ENCODE measurements at regions not wholly inside any gene's neighbourhood (a gene's known extent, or its start where the extent isn't known, plus 50 kb on each side); places are given as distances from the start of the nearest gene placed in this dataset.

DNA sequence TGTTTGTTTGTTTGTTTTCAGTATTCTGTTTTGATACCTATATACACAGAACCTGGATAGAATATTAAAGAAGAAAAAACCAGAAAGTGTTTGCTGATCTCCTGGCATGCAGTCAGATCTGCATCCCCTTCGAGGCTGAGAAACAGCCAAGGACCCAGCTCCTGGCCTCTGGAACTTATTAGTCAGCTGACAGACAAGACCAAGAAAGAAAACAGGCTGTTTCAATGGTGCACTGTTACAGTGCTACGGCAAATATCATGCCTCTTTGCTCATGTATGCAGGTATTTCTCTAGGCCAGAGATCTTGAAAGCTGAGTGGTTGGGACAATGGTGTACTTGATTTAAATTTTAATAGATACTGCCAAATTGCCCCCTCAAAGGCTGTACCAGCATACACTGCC lies 95.0 kb downstream of the C5orf15 start:
- no peak for DNase-seq (ENCODE audit: insufficient read length, low spot score)
- TF ChIP-seq POU2F2 (IDR thresholded peaks at IDR 0.05; ENCODE audit: low read depth, low read length) = no peak
- TF ChIP-seq POLR2AphosphoS5 (IDR thresholded peaks at IDR 0.05; ENCODE audit: low read depth, low read length) = no peak
- TF ChIP-seq TAF1 (IDR thresholded peaks at IDR 0.05; ENCODE audit: low read depth, low read length) = no peak
- TF ChIP-seq PAX5 (IDR thresholded peaks at IDR 0.05; ENCODE audit: insufficient read depth, low read length, severe bottlenecking) = no peak
- no peak for TF ChIP-seq SPI1 (IDR thresholded peaks at IDR 0.05; ENCODE audit: low read depth, low read length)
- TF ChIP-seq POLR2A (IDR thresholded peaks at IDR 0.05; ENCODE audit: low read depth, low read length) = no peak
- no peak for FAIRE-seq

DNA sequence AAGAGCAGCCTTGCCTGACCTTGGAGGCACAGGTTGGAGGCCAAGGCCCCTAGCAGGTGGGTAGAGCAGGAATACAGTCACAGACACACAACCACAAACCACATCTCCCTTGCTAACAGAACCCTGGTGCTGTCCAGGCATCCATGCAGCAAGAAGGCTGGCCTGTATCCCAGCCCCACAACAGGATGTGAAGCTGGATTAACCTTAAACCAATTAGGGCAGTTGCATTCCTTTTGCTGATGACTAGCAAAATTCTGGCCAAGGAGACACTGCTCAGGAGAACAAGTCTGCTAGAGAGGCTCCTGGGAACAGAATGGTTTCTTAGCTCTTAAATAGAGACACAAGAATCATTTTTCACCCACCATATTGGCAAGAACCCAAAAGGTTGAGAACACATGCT lies 97.8 kb downstream of the C5orf15 start:
- TF ChIP-seq TAF1 (IDR thresholded peaks at IDR 0.05; ENCODE audit: low read depth, low read length) (no peak), POU2F2 (IDR thresholded peaks at IDR 0.05; ENCODE audit: low read depth, low read length) (no peak), SPI1 (IDR thresholded peaks at IDR 0.05; ENCODE audit: low read depth, low read length) (no peak), POLR2A (IDR thresholded peaks at IDR 0.05; ENCODE audit: low read depth, low read length) (no peak), POLR2AphosphoS5 (IDR thresholded peaks at IDR 0.05; ENCODE audit: low read depth, low read length) (no peak)
- FAIRE-seq (no peak), DNase-seq (ENCODE audit: insufficient read length, low spot score) (no peak)

DNA sequence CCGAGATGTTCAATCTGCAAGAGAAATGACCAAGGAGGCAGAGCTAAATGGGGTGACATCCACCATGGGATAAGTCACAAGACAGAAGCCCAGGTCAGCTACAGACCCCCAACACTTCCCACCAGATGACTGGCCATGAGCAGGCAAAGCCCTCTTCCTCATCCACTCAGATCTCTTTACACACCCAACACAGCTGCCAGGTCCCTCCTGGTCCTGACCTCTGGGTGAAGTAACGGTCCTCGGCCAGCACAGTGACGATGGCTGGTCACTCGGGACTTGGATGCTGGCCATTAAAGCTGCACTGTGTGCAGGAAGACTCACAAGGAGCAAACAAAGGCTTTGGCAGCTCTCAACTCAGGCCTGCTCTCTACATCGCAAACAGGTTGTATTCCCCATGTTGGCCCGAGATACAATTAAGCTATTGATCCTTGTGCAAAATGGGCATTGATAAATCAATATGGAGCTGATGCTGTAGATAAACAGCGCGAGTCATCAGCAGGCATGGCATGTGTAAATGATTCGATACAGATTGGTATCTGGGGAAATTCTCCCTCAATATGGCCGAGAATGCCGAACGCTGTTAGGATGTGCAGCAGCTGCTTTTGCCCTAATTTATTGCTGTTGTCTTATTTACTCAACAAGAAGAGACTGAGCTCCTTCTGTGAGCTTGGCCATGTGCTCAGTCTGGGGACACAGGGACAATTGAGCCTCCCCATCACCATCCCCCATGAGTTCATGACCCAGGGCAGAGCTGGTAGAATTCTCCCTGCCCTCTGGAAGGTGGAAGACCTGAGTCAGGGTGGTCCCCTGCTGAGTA lies 98.7 kb downstream of the C5orf15 start:
- DNase-seq (ENCODE audit: insufficient read length, low spot score) (no peak), FAIRE-seq (no peak)

DNA sequence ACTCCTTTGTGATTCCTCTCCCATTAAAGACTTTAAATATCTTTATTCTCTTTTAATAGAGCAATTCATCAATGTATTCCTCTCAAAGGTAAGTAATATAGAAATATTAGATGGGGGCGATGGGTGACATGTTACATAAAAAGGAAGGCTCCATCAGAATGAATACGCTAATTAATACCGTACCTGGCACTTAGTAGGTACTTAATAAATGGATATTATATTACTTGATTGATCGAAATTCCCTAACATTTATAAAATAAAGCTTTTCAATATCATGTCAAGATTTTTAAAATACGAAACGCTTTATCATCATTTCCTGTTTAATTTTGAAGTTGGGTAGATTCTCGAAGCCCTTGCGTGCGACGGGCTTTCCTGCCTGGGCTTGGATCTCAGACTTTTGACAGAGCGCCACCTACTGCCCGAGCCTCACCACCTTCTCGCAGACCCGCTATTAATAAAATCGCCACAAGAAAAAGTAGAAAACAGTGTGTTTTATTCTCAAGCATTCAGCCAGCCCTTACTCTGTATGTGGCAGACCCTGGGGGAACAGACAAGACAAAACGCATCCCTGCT lies 99.4 kb downstream of the C5orf15 start:
- TF ChIP-seq PAX5 (IDR thresholded peaks at IDR 0.05; ENCODE audit: insufficient read depth, low read length, severe bottlenecking) = no peak
- TF ChIP-seq POU2F2 (IDR thresholded peaks at IDR 0.05; ENCODE audit: low read depth, low read length) = no peak
- TF ChIP-seq POLR2A (IDR thresholded peaks at IDR 0.05; ENCODE audit: low read depth, low read length) = no peak
- no peak for TF ChIP-seq POLR2AphosphoS5 (IDR thresholded peaks at IDR 0.05; ENCODE audit: low read depth, low read length)
- no peak for TF ChIP-seq TAF1 (IDR thresholded peaks at IDR 0.05; ENCODE audit: low read depth, low read length)
- TF ChIP-seq SPI1 (IDR thresholded peaks at IDR 0.05; ENCODE audit: low read depth, low read length) = no peak
- DNase-seq (ENCODE audit: insufficient read length, low spot score) = peak; percentile 56
- peak; percentile 82 for FAIRE-seq

More for the DNA sequence above, 98.7 kb downstream of the C5orf15 start:
- TF ChIP-seq POU2F2 (IDR thresholded peaks at IDR 0.05; ENCODE audit: low read depth, low read length) (no peak), TAF1 (IDR thresholded peaks at IDR 0.05; ENCODE audit: low read depth, low read length) (no peak), PAX5 (IDR thresholded peaks at IDR 0.05; ENCODE audit: insufficient read depth, low read length, severe bottlenecking) (no peak), SPI1 (IDR thresholded peaks at IDR 0.05; ENCODE audit: low read depth, low read length) (no peak), POLR2A (IDR thresholded peaks at IDR 0.05; ENCODE audit: low read depth, low read length) (no peak), POLR2AphosphoS5 (IDR thresholded peaks at IDR 0.05; ENCODE audit: low read depth, low read length) (no peak)

DNA sequence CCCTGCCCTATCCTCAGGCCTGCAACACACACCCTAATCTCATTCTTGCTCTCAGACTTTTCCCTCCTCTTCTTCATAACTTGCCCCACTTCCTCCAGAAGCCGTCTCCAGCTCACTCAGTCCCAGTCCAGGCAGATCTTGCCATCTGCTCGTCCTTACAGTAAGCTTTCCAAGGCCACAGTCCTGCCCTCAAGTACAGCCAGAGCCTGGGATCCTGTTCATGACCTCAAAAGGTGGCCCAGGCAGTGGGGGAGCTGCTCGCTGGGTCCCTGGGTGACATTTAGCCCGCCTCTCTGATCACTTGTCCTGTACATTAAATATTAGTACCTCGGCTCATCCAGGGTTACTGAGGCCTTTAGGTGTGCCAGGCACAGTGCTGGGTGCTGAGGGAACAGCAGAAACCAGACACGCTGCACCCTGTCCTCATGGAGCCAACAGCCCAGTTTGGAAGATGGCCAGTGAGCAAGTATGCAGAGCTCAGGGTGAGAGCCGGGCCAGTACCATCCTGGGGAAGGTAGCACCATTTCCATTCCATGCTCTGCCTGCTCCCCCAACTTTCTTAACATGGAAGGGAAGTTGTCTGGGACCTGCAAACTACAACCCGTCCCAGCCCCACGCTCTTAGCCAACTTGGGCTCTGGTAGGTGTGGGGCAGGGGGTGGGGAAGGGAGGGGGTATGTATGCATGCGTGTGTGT lies 100.4 kb downstream of the C5orf15 start:
- TF ChIP-seq PAX5 (IDR thresholded peaks at IDR 0.05; ENCODE audit: insufficient read depth, low read length, severe bottlenecking) (no peak), POLR2A (IDR thresholded peaks at IDR 0.05; ENCODE audit: low read depth, low read length) (no peak), POLR2AphosphoS5 (IDR thresholded peaks at IDR 0.05; ENCODE audit: low read depth, low read length) (no peak), POU2F2 (IDR thresholded peaks at IDR 0.05; ENCODE audit: low read depth, low read length) (no peak), SPI1 (IDR thresholded peaks at IDR 0.05; ENCODE audit: low read depth, low read length) (no peak), TAF1 (IDR thresholded peaks at IDR 0.05; ENCODE audit: low read depth, low read length) (no peak)
- FAIRE-seq = no peak

DNA sequence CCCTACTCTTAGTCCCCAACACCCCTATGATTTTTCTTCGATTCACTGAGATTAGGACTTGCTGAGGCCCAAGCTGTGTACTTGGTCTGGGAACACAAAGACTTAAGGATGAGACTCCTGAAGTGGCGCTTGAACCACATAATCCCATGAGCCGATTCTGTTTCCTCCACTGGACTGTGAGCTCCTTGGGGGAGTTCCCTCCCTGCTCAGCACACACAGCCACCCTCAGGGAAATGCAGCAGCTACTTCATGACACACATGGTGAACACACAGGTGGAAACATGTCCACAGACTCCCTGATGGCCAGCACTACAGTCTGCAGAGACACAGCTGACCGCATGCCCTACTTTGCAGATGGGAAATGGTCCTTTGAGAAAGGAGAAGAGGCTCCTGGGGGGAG lies 101.1 kb downstream of the C5orf15 start:
- FAIRE-seq (no peak), DNase-seq (ENCODE audit: insufficient read length, low spot score) (no peak)
- no peak for TF ChIP-seq POU2F2 (IDR thresholded peaks at IDR 0.05; ENCODE audit: low read depth, low read length)
- no peak for TF ChIP-seq TAF1 (IDR thresholded peaks at IDR 0.05; ENCODE audit: low read depth, low read length)
- TF ChIP-seq POLR2A (IDR thresholded peaks at IDR 0.05; ENCODE audit: low read depth, low read length) = no peak
- TF ChIP-seq SPI1 (IDR thresholded peaks at IDR 0.05; ENCODE audit: low read depth, low read length) = no peak
- no peak for TF ChIP-seq POLR2AphosphoS5 (IDR thresholded peaks at IDR 0.05; ENCODE audit: low read depth, low read length)
- TF ChIP-seq PAX5 (IDR thresholded peaks at IDR 0.05; ENCODE audit: insufficient read depth, low read length, severe bottlenecking) = no peak

More for the DNA sequence above, 100.4 kb downstream of the C5orf15 start:
- no peak for DNase-seq (ENCODE audit: insufficient read length, low spot score)

DNA sequence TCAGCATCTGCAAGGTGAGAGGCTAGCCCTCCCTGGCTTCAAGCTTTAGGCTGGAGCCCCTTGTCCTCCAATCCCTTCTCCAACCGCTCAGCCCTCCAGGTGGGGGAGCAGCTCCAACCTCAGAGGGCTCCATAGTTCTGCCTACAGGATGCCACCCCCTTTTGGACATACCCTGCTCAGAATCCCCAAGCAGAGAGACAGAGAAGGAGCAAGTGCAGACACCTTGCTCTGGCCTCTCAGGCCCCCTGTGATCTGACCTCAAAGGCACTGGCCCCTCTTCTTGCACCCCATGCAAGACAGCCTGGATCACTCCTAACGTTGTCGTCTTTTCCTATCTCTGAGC lies 101.6 kb downstream of the C5orf15 start:
- FAIRE-seq = no peak
- no peak for DNase-seq (ENCODE audit: insufficient read length, low spot score)
- no peak for TF ChIP-seq POU2F2 (IDR thresholded peaks at IDR 0.05; ENCODE audit: low read depth, low read length)
- no peak for TF ChIP-seq TAF1 (IDR thresholded peaks at IDR 0.05; ENCODE audit: low read depth, low read length)
- no peak for TF ChIP-seq POLR2AphosphoS5 (IDR thresholded peaks at IDR 0.05; ENCODE audit: low read depth, low read length)
- no peak for TF ChIP-seq POLR2A (IDR thresholded peaks at IDR 0.05; ENCODE audit: low read depth, low read length)
- no peak for TF ChIP-seq PAX5 (IDR thresholded peaks at IDR 0.05; ENCODE audit: insufficient read depth, low read length, severe bottlenecking)

DNA sequence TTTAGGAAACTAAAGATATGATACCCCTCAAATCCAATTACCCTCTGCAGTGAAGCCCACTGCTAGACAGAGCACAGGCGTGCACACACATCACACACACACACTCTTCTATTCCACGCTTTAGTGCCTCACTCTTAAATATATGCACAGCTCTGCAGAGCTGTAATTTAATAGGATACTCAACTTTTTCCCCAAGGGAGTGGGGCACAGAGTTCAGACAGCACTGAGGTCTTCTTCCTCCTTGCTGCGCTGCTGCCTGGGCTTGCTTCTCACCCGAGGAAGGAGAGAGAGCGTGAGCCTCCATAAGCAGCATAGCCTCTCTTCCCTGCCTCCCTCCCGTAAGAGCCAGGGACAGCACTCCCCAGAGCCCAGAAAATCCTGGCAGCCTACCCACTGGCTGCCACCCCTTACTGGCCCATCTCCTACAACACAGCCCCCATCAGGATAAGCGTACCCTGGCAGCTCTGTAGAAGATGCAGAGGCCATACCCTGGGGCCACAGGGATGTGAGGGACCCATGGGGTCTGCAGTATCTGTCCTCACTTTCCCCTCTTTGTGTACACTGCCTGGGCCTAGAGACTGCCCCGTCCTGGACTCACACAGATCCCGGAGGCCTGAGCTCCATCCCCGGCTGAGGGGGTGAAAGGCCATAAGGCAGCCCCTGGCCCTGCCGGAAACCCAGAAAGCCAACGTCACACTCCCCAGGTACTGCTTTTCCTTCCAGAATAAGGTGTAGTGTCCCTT lies 102.1 kb downstream of the C5orf15 start:
- peak; percentile 20 for FAIRE-seq
- TF ChIP-seq TAF1 (IDR thresholded peaks at IDR 0.05; ENCODE audit: low read depth, low read length) = no peak
- TF ChIP-seq POLR2AphosphoS5 (IDR thresholded peaks at IDR 0.05; ENCODE audit: low read depth, low read length) = no peak
- TF ChIP-seq POU2F2 (IDR thresholded peaks at IDR 0.05; ENCODE audit: low read depth, low read length) = no peak
- no peak for TF ChIP-seq POLR2A (IDR thresholded peaks at IDR 0.05; ENCODE audit: low read depth, low read length)
- no peak for TF ChIP-seq PAX5 (IDR thresholded peaks at IDR 0.05; ENCODE audit: insufficient read depth, low read length, severe bottlenecking)
- no peak for TF ChIP-seq SPI1 (IDR thresholded peaks at IDR 0.05; ENCODE audit: low read depth, low read length)
- DNase-seq (ENCODE audit: insufficient read length, low spot score) = no peak
